Fibroblast of skin of scalp (primary cell): ENCODE measurements at regions not wholly inside any gene's neighbourhood (a gene's known extent, or its start where the extent isn't known, plus 50 kb on each side); places are given as distances from the start of the nearest gene placed in this dataset.
"Not testable (repeated sequence)": the region's sequence is repeated elsewhere in the genome, so short reads cannot be mapped to it uniquely, and the experiment has no call there.

ENCODE experiments used
- DNase-seq: peaks from one replicate; pipeline ENCODE4 v3.0.0-alpha.2; 2013

DNA sequence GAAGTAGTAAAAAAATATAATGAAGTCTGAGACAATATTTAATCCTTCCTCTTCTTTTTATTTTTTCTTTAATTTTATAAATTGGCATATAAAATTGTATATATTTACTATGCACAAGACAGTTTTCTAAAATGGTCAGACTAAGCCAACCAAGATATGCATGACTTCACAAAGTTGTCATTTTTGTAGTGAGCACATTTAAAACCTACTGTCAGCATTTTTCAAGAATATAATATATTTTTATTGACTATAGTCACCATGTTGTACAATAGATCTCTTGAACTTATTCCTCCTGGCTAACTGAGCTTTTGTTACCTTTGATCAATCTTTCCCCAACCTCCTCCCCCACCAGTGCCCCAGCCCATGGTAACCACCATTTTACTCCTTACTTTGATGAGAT, 129.2 kb downstream of the ATP6V1G3 start:
- DNase-seq = no peak

- no peak for DNase-seq
Measured at GRCh38 chr1:198408716-198409115, 131.8 kb downstream of the ATP6V1G3 start.

DNA sequence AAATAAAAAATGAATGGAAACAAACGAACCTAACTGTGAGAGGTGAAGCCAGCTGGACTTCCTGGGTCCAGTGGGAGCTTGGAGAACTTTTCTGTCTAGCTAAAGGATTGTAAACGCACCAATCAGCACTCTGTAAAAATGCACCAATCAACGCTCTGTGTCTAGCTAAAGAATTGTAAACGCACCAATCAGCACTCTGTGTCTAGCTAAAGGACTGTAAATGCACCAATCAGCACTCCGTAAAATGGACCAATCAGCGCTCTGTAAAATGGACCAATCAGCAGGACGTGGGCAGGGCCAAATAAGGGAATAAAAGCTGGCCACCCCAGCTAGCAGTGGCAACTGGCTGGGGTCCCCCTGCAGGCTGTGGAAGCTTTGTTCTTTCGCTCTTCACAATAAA, 135.8 kb downstream of the ATP6V1G3 start:
- not testable (repeated sequence) for DNase-seq

GRCh38 chr1:198400063-198400462, 140.4 kb downstream of the ATP6V1G3 start:
- DNase-seq = no peak

- no peak for DNase-seq
Measured at GRCh38 chr1:198399452-198399851, 141.0 kb downstream of the ATP6V1G3 start.

- no peak for DNase-seq
Measured at GRCh38 chr1:198397208-198397808, 143.2 kb downstream of the ATP6V1G3 start.

DNA sequence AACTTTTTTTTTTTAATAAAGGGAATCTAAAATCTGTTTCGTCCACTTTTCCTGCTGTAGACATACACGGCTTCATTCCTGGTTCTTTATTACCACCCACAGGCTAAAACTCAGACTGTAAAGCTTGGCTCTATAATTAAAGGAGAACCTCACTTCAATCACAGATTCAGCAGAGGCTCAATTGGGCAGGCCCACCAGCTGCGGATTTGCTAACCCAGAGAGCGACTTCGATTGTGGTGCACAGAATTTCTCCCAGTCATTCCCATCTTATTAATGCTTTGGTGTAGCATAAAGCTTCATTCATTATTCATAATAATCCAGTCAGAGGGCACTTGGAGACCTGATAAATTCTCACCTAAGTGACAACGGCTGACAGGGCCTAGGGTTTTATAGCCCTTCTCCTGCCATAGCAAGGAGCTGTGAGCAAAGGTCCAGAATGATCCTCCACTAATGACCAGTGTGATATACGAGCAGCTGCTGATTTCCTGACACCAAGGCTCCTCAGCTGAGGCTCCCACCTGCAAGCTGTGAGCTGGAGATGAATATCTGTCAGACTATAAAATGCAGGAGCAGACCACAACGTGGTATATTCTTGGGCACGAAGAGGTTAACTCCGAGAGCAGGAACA, 149.0 kb downstream of the ATP6V1G3 start:
- no peak for DNase-seq

DNA sequence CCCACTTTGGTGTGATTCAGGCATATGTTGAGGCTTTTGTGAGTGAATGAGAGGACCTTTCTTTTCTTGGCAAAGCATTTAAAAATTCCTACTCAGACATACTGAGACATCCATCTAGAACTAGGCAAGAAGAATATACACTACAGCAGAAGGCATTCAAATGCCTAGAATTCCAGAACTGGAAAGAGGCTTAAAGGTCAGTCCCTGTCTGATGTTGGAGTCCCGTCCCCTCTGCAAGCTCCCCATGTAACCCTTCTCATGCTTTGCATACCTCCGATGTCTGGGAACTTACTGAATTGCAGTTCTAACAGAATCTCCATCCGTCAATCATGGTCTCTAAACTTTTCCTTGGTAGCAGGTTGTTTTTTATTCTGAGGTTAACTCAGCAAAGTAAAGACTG, 152.9 kb downstream of the ATP6V1G3 start:
- DNase-seq = peak; percentile 81

DNA sequence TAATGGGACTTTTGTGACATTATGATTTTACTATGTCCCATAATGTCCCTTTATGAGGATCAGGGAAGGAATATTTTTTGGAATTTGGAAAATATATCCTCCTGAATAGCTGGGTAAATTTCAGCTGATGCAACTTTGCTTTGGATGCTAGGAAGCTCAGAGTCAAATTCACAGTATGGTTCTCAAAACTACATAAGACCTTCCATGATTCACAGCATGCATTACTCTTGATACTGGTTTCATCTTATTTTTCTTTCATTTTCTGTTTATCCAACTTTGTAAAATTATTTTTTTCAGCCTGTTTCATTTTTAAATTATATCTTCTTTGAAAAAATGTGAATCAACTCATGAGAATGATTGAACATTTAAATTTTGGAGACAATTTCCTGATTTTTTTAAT, 160.2 kb downstream of the ATP6V1G3 start:
- no peak for DNase-seq

DNA sequence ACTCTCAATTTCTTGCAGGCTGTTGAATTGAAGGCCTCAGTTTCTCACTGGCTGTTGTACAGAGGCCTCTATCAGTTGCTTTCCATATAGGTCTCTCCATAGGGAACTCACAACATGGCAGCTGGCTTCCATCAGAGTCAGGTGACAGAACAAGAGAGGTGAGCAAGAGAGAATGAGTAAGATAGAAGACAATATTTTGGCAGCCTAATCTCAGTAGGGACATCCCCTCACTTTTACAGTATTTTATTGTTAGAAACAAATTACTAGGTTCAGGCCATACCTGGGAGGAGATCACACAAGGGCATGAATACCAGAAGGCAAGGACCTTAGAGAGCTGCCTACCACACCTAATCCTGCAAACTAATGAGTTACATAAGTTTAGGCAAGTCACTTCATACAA, 162.8 kb downstream of the ATP6V1G3 start:
- no peak for DNase-seq

DNA sequence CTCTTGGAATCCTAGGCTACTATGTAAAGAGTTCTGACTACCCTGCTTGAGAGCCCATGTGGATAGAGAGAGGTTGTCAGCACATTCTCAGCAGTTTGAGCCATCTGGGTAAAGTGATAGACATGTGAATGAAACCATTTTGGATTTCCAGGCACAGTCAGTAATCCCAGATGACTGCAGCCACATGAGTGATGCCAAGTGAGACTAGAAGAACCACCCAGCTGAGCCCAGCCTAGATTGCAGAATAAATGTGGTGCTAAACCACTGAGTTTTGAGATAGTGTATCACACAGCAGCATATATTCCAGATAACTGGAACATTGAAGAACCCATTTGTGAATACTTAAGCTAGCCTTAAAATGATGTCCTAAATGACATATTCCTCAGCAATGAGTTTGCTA, 166.2 kb downstream of the ATP6V1G3 start:
- DNase-seq = no peak

GRCh38 chr1:198373376-198373775, 167.1 kb downstream of the ATP6V1G3 start:
- DNase-seq = peak; percentile 45
